GM19455 (cell line): ENCODE measurements at regions not wholly inside any gene's neighbourhood (a gene's known extent, or its start where the extent isn't known, plus 50 kb on each side); places are given as distances from the start of the nearest gene placed in this dataset.

ENCODE experiments used
- ATAC-seq: cut with Tn5 transposase; IDR thresholded peaks from one replicate; pipeline ENCODE4 v1.9.1; 2021; ENCODE audit not compliant: unreplicated experiment

GRCh38 chr10:27451054-27451453 is 53.0 kb upstream of the RAB18 start:
- ATAC-seq, result no peak

GRCh38 chr10:27450225-27450624 is 53.9 kb upstream of the RAB18 start:
- no peak for ATAC-seq

- ATAC-seq, result no peak
Measured at GRCh38 chr10:27449571-27449970, 54.5 kb upstream of the RAB18 start.

- no peak for ATAC-seq
Measured at GRCh38 chr10:27448921-27449320, 55.2 kb upstream of the RAB18 start.

GRCh38 chr10:27447540-27447939 is 56.6 kb upstream of the RAB18 start:
- ATAC-seq, result no peak

- no peak for ATAC-seq
Measured at GRCh38 chr10:27446091-27446918, 57.8 kb upstream of the RAB18 start.

- ATAC-seq, result no peak
Measured at GRCh38 chr10:27445070-27445469, 59.0 kb upstream of the RAB18 start.

- ATAC-seq, result no peak
Measured at GRCh38 chr10:27440478-27440877, 63.6 kb upstream of the RAB18 start.

GRCh38 chr10:27440021-27440420 is 64.1 kb upstream of the RAB18 start:
- ATAC-seq, result no peak

GRCh38 chr10:27439101-27439500 is 65.0 kb upstream of the RAB18 start:
- no peak for ATAC-seq

GRCh38 chr10:27437775-27438174 is 66.3 kb upstream of the RAB18 start:
- no peak for ATAC-seq

- ATAC-seq, result no peak
Measured at GRCh38 chr10:27436710-27437109, 67.4 kb upstream of the RAB18 start.

- no peak for ATAC-seq
Measured at GRCh38 chr10:27433976-27434375, 70.1 kb upstream of the RAB18 start.

- ATAC-seq, result no peak
Measured at GRCh38 chr10:27426948-27427467, 77.1 kb upstream of the RAB18 start.

- no peak for ATAC-seq
Measured at GRCh38 chr10:27413831-27414348, 90.2 kb upstream of the RAB18 start.

- no peak for ATAC-seq
Measured at GRCh38 chr10:27413387-27413786, 90.7 kb upstream of the RAB18 start.

- ATAC-seq, result no peak
Measured at GRCh38 chr10:27410153-27410552, 94.0 kb upstream of the RAB18 start.

- no peak for ATAC-seq
Measured at GRCh38 chr10:27407271-27407670, 96.8 kb upstream of the RAB18 start.

- no peak for ATAC-seq
Measured at GRCh38 chr10:27399871-27400270, 104.2 kb upstream of the RAB18 start.

GRCh38 chr10:27393961-27394360 is 110.1 kb upstream of the RAB18 start:
- ATAC-seq, result no peak

- ATAC-seq, result no peak
Measured at GRCh38 chr10:27392606-27393005, 111.5 kb upstream of the RAB18 start.

GRCh38 chr10:27391916-27392315 is 112.2 kb upstream of the RAB18 start:
- ATAC-seq, result no peak

- ATAC-seq, result no peak
Measured at GRCh38 chr10:27391325-27391724, 112.8 kb upstream of the RAB18 start.
